ENCODE measurements at regions not wholly inside any gene's neighbourhood (a gene's known extent, or its start where the extent isn't known, plus 50 kb on each side); places are given as distances from the start of the nearest gene placed in this dataset.
"Not testable (repeated sequence)": the region's sequence is repeated elsewhere in the genome, so short reads cannot be mapped to it uniquely, and the experiment has no call there.

DNA sequence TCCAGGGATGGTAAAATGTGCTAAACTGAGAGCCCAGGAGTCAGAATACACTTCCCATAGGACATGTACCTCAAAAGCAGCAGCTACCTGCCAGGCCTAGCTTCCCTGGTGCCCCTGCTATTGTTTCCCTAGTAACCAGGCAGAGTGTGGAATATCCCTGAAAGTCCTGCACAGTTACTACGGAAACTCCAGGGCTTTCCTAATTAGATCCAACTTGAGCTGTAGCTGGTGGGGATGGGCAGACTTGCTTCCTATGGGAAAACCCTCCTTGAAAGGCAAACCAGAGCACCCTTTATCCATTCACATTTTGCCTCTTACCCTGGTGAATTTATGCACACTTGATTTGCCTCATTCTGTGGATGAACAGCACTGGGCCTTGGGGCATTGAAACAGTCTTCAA, 559.9 kb upstream of the PBX1 start:
- Histone ChIP-seq H4K8ac (replicated peaks; ENCODE audit: insufficient read length, low read depth, low read length) (no peak overlapping the region), H2BK12ac (ENCODE audit: insufficient read length, low read depth, low read length) (no peak overlapping the region), H4K5ac (ENCODE audit: insufficient read length, low read depth, low read length) (no peak overlapping the region), H3K18ac (ENCODE audit: insufficient read length, low read depth, low read length) (no peak overlapping the region), H3K27ac (ENCODE audit: insufficient read length, low read depth, low read length) (no peak overlapping the region), H3K9ac (ENCODE audit: extremely low read depth, insufficient read length, low read length) (no peak overlapping the region), H2AK5ac (ENCODE audit: insufficient read length, low read length) (no peak overlapping the region), H4K91ac (ENCODE audit: insufficient read length, low read depth, low read length) (no peak overlapping the region), H3T11ph (ENCODE audit: low read length) (no peak overlapping the region), H3K23me2 (ENCODE audit: insufficient read length, low read depth, low read length, poor library complexity, severe bottlenecking) (no peaks in the 10 kb centered on the region), H2BK5ac (ENCODE audit: insufficient read length, low read length) (no peak overlapping the region), H3K23ac (ENCODE audit: insufficient read length, low read depth, low read length) (no peak overlapping the region), H4K20me1 (ENCODE audit: control insufficient read depth, insufficient read depth, insufficient read length) (no peaks in the 10 kb centered on the region), H3K9me3 (ENCODE audit: control insufficient read depth, low read depth, low read length) (no peaks in the 10 kb centered on the region), H3K14ac (ENCODE audit: insufficient read depth, low read length) (no peak overlapping the region), H2BK20ac (ENCODE audit: low read depth, low read length, poor library complexity, severe bottlenecking) (no peak overlapping the region), H3K4me2 (ENCODE audit: insufficient read depth, insufficient read length, low read length) (no peak overlapping the region), H3K56ac (ENCODE audit: insufficient read length, low read depth, low read length) (no peak overlapping the region), H2BK15ac (ENCODE audit: low read depth, low read length) (no peak overlapping the region), H2AFZ (ENCODE audit: low read length) (no peak overlapping the region), H3K4ac (ENCODE audit: low read depth, low read length) (no peak overlapping the region), H3K27me3 (ENCODE audit: insufficient read depth, low read length) (no peaks in the 10 kb centered on the region), H2BK120ac (ENCODE audit: low read depth, low read length, poor library complexity, severe bottlenecking) (no peak overlapping the region), H3K79me2 (ENCODE audit: insufficient read depth, low read length) (no peaks in the 10 kb centered on the region), H3K4me1 (ENCODE audit: insufficient read depth, low read length) (no peaks in the 10 kb centered on the region), H3K79me1 (ENCODE audit: insufficient read depth, low read depth, low read length, poor library complexity, severe bottlenecking) (no peaks in the 10 kb centered on the region)
- TF ChIP-seq, protein P1, sequence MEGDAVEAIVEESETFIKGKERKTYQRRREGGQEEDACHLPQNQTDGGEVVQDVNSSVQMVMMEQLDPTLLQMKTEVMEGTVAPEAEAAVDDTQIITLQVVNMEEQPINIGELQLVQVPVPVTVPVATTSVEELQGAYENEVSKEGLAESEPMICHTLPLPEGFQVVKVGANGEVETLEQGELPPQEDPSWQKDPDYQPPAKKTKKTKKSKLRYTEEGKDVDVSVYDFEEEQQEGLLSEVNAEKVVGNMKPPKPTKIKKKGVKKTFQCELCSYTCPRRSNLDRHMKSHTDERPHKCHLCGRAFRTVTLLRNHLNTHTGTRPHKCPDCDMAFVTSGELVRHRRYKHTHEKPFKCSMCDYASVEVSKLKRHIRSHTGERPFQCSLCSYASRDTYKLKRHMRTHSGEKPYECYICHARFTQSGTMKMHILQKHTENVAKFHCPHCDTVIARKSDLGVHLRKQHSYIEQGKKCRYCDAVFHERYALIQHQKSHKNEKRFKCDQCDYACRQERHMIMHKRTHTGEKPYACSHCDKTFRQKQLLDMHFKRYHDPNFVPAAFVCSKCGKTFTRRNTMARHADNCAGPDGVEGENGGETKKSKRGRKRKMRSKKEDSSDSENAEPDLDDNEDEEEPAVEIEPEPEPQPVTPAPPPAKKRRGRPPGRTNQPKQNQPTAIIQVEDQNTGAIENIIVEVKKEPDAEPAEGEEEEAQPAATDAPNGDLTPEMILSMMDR (conservative IDR thresholded peaks at IDR 0.05), result no peak
- H3K27ac Mint-ChIP-seq, result no peak overlapping the region
- H3K4me3 Mint-ChIP-seq, result no peak overlapping the region
- H3K9me3 Mint-ChIP-seq, result peaks cover 39 to 41% of the 10 kb centered on the region in 2 experiments
- WGBS (ENCODE audit: extremely low coverage, insufficient read length, low lambda C conversion rate), result no CpG with 5 or more reads among the region's 1 CpG
- DNase-seq, result no peak
- H3K36me3 Mint-ChIP-seq (ENCODE audit: insufficient read depth in 1 of 3, low read depth in 3 of 3), result peaks cover 13 to 44% (median 23%) of the 10 kb centered on the region in 3 experiments
- no peaks in the 10 kb centered on the region; the same call in 1 of the 2 replicates for H3K27me3 Mint-ChIP-seq (ENCODE audit: low read depth)
- H3K4me1 Mint-ChIP-seq, result no peaks in the 10 kb centered on the region

DNA sequence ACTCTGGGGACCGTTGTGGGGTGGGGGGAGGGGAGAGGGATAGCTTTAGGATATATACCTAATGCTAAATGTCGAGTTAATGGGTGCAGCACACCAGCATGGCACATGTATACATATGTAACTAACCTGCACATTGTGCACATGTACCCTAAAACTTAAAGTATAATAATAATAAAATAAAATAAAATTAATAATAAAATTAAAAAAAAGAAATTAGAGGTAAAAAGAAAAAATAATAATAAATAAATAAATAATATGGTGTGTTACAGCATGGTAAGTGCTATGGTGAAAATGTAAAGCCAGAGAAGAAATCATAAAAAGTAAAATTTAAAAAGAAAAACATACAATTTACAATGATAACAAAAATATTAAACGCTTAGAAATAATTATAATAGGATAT, 552.8 kb upstream of the PBX1 start:
- not testable (repeated sequence) for H4K20me1 ChIP-seq (ENCODE audit: control insufficient read depth, insufficient read depth, insufficient read length)

More for the DNA sequence above, 552.8 kb upstream of the PBX1 start:
- not testable (repeated sequence) for H3K4me1 Mint-ChIP-seq; H3K79me1 ChIP-seq (ENCODE audit: insufficient read depth, low read depth, low read length, poor library complexity, severe bottlenecking); H4K91ac ChIP-seq (ENCODE audit: insufficient read length, low read depth, low read length); H4K5ac ChIP-seq (ENCODE audit: insufficient read length, low read depth, low read length); H3K27me3 Mint-ChIP-seq (ENCODE audit: low read depth); H3K14ac ChIP-seq (ENCODE audit: insufficient read depth, low read length); H3K27me3 ChIP-seq (ENCODE audit: insufficient read depth, low read length); H2AFZ ChIP-seq (ENCODE audit: low read length); H3K9me3 ChIP-seq (ENCODE audit: control insufficient read depth, low read depth, low read length); H3K4ac ChIP-seq (ENCODE audit: low read depth, low read length); H3T11ph ChIP-seq (ENCODE audit: low read length); H3K79me2 ChIP-seq (ENCODE audit: insufficient read depth, low read length); H3K23me2 ChIP-seq (ENCODE audit: insufficient read length, low read depth, low read length, poor library complexity, severe bottlenecking); H3K27ac Mint-ChIP-seq; H3K27ac ChIP-seq (ENCODE audit: insufficient read length, low read depth, low read length); DNase-seq; H4K8ac ChIP-seq (replicated peaks; ENCODE audit: insufficient read length, low read depth, low read length); H3K4me3 Mint-ChIP-seq; H2BK20ac ChIP-seq (ENCODE audit: low read depth, low read length, poor library complexity, severe bottlenecking); H3K56ac ChIP-seq (ENCODE audit: insufficient read length, low read depth, low read length); H3K4me1 ChIP-seq (ENCODE audit: insufficient read depth, low read length); H3K18ac ChIP-seq (ENCODE audit: insufficient read length, low read depth, low read length); H2BK5ac ChIP-seq (ENCODE audit: insufficient read length, low read length); H2AK5ac ChIP-seq (ENCODE audit: insufficient read length, low read length); H2BK120ac ChIP-seq (ENCODE audit: low read depth, low read length, poor library complexity, severe bottlenecking); H2BK15ac ChIP-seq (ENCODE audit: low read depth, low read length); H3K4me2 ChIP-seq (ENCODE audit: insufficient read depth, insufficient read length, low read length); H2BK12ac ChIP-seq (ENCODE audit: insufficient read length, low read depth, low read length); H3K9ac ChIP-seq (ENCODE audit: extremely low read depth, insufficient read length, low read length); H3K23ac ChIP-seq (ENCODE audit: insufficient read length, low read depth, low read length)
- peaks cover 5 to 24% (median 7%) of the 10 kb centered on the region in 3 experiments for H3K36me3 Mint-ChIP-seq (ENCODE audit: insufficient read depth in 1 of 3, low read depth in 3 of 3)
- peaks cover 18 to 29% of the 10 kb centered on the region in 2 experiments for H3K9me3 Mint-ChIP-seq
- no CpG with 5 or more reads among the region's 3 CpGs for WGBS (ENCODE audit: extremely low coverage, insufficient read length, low lambda C conversion rate)
